Stimulated activated CD4-positive, alpha-beta T cell treated with anti-CD3 and anti-CD28 coated beads, TNF-alpha, amount 100 ng/mL, for 48 hours (primary cell): ENCODE measurements at regions not wholly inside any gene's neighbourhood (a gene's known extent, or its start where the extent isn't known, plus 50 kb on each side); places are given as distances from the start of the nearest gene placed in this dataset.

Experiments
- DNase-seq, 3 donors: peaks; one replicate each; pipeline ENCODE4 v3.0.0-alpha.2; 2020; ENCODE audit warnings: low read depth in 3 of 3

DNA sequence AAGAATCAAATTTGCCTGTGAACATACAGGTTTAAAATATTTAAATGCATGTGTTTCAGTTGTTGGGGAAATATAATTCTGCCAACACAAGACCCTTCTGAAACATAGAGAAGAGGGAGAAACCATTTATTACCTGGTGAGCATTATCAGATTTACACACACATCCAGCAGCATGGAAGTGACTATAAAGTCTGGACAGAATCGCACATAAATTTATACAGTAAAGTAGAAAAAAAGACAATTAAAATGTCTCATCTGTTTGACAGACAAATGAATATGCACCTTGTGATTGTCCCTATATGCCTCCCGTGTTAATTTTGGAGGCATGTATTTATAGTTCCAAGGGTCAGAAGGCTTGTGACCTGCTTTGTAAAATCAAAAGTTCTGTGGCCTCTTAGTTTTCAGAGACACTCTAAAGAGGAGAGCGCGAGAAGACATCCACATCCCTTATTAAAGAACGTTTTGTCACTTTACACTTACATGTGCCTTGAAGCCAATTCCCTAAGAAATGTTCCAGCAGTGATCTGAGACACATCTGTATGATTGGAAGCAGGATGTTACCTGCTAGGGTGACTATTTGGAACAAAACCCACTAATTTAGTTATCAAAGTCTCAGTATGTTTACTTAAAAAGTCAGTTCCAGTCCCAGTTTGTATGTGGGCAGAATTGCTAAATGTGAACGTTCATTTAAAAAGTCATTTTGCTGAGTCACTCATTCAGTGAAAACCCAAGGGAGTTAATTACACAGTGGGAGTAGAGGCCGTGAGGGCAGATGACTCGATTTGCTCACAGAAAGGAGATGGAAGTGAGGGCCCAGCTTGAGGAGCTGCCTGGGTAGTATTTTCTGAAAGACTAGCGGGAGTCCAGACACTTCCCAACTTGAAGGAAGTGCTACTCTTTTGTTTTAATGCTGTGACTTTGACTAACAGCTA, 527.6 kb upstream of the MEX3C start:
- DNase-seq: no peak

- no peak for DNase-seq
Observed at GRCh38 chr18:51726614-51727013, 529.1 kb upstream of the MEX3C start.

GRCh38 chr18:51727780-51728179, 530.3 kb upstream of the MEX3C start:
- no peak for DNase-seq

DNA sequence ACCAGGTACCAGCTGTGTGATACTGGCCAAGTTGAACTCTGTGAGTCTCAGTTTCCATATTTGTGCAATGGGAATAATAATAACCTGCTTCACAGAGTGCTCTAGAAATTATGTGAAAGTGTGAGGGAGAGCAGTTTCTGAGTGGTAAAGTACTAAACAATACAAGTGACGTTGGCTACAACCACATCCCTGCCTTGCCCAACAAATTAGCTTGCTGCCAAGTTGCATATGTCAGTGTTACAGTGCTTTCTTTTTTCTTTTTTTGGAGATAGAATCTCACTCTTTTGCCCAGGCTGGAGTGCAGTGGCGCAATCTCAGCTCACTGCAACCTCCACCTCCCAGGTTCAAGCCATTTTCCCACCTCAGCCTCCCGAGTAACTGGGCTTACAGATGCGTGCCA, 533.6 kb upstream of the MEX3C start:
- DNase-seq: no peak

DNA sequence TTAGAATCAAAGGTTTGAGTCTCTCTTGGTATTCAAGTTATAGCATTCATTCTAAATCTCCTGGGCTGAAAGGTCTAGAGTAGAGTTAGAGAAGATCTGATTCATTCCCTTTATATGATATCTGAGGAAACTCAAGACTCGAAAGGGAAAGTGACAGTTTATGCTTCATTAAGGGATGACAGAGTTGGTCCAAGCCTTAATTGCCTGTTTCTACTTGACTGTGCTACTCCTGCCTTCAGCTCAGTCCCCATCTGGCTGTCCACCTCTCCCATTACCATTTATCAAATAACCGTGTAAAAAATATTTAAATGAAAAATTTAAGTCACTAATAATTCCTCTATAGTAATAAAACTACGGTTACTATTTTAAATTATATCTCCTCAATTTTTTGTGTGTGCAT, 537.1 kb upstream of the MEX3C start:
- DNase-seq: no peak

GRCh38 chr18:51739044-51739666, 541.7 kb upstream of the MEX3C start:
- no peak for DNase-seq

DNA sequence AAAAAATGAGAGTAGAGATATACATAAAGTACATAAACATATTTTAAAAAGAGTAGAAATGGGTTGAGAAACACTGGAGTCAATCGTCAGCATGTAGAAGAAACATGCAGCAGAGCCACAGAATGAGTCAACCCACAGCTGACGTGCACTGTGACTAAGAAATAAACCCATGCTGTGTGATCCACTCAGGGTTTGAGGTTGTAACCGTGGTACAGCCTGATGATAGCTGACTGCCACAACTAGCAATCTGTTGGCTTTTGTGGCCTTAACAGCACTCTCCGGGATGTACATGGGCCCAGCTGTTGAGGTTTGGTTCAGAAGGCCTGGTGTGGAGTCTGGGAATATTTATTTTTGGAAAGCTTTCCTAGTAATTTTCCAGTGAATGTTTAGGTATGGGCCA, 554.4 kb upstream of the MEX3C start:
- DNase-seq: no peak

DNA sequence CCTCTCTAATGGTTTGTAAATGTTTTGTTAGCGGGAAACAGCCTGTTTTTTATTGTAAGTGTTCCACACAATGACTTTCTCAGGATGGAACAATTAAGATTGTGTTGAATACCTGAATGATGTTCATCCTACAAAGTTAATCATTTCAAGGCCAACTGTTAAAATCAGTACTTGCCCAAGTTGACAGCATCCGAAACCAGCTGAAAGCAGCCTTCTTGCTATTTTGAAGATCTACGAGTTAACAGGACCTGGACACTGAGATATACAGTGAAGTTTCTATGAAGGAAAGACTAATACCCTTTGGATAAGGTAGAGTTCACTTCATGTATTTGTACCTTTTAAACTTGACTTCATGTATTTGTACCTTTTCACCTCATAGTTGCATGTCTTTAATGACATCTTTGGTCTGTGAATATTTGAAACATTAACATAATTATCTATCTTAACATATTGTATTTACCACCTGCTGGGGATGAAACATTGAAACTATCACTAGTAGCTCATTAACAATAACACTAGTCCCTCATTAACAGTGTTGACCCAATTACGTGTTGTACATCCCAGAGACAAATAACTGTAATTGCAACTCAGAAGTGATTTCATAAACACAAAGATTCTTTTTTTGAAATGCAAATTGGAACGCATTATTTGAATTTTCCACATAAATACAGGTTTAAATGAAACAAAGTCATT, 556.0 kb upstream of the MEX3C start:
- DNase-seq: no peak

- no peak for DNase-seq
Observed at GRCh38 chr18:51754566-51754965, 557.1 kb upstream of the MEX3C start.

- DNase-seq: no peak
Observed at GRCh38 chr18:51757255-51757924, 559.9 kb upstream of the MEX3C start.

DNA sequence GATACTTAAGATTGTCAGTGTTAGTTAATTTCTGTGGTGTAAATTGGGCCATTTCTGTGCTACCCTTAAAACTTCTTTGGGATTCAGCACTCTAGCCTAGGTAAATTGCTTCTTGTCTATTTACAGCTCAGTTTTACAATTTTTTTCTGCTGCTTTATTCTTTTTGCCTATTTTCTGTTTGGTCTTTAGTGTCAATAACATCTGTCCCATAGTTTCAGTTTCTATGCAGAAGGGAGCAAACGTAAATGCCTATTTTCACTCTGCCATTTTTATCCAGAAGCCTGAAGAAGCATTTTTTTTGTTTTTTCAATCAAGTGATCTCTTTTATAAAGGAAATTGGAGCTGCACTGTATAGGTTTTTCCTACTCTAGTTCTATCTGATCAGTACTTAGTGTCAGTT, 564.9 kb upstream of the MEX3C start:
- DNase-seq: no peak

DNA sequence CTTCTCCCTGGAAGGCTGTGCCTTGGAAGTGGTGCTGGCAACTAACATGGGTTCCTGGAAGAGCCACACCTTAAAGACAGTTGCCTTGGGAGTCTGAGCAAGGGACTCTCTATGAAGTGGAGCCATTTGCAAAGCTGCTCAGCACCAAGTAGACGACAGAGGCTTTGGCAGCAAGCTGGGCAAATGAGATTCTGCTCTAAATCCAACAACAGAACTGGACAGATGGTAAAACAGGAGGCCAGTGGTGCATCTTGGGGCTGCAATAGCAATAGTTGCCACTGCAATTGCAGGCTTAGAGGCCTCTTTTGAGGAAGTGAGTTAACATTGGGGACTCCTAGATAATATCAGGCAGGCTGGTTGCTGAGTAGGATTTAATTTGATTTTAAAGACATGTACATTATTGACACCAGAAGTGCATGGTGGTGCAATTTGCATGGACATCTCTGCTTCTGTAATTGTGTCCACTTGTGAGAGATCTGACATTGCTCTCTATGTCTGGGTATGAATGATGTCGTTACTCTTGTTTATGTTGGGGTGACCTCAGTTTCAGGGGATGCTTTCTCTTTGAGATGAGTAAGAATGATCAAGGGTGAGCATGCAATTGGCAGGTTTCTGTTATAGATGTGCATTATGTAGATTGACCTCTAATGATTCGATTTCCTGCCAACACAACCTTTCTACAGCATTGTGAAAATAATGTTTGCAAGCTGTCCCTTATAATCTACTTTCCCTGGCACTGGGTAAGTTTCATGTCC, 568.3 kb upstream of the MEX3C start:
- DNase-seq: no peak

DNA sequence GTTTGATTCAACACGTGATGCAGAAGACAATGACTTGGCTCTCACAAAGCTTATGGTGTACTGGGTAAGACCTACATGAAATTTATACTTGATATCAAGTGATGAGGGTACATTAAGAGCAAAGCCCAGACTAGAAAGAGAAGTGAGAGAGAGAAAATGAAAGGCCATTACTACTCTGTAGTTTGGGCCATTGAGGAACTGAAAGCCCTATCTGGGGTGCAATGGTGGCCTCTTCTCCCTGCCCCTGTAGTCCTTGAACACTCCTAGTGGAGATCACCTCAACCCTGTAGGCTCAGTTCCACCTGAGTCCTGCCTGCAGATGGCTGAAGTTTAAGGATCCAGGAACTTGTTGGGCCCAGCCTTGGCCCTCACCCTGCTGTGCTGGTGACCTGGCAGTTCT, 569.8 kb upstream of the MEX3C start:
- no peak for DNase-seq

DNA sequence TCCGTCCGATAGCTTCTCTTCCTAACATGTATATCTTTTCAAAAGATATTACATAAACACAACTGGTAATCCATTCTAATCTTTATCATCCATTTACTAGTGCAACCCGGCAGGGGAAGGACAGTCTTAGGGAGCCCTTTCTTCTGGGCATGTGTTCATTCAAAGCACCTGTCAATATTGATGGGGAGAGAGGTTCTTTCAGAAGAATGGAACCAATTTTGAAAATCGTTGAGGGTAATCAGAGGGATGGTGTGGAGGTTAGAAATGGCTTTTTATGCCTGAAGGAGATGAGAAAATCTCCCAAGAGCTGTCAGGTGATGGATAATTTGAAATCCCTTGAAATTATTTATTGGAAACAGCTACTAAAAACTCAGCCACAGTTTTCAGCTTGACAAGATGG, 561.9 kb upstream of the DCC start:
- no peak for DNase-seq

GRCh38 chr18:51789871-51790270, 550.1 kb upstream of the DCC start:
- DNase-seq: no peak

DNA sequence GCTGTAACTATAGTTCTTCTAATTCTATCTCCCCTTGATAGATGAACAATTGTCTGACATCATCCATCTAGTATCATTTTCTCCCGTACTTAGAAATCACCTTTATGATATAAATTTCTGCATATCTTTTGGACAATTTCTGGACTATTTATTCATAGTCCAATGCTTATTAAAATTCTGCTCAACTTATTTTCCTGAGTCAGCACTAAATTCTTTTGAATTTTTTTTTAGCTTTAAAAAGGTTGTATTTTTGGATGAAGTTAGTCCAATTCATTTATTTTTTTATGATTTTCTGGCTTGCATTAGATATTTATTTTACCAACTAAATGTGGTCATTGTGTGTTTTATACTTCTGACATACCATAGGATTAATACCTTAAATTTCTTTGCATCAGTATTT, 538.5 kb upstream of the DCC start:
- DNase-seq: no peak

- DNase-seq: no peak
Observed at GRCh38 chr18:51802569-51803428, 537.2 kb upstream of the DCC start.

GRCh38 chr18:51807336-51807735, 532.7 kb upstream of the DCC start:
- DNase-seq: no peak

DNA sequence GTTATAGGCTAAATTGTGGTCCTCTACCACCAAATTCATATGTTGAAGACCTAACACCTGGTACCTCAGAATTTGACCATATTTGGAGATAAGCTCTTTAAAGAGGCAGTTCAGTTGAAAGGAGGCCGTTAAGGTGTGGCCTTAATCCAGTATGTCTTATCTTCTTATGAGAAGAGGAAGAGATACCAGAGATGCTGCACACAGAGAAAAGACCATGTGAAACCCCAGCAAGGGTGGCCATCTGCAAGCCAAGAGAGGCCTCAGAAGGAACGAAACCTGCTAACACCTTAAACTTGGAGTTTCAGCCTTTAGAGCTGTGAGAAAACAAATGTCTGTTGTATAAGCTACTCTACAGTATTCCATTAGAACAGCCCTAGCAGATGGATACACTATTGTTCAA, 528.1 kb upstream of the DCC start:
- no peak for DNase-seq

- no peak for DNase-seq
Observed at GRCh38 chr18:51813740-51814139, 526.3 kb upstream of the DCC start.

GRCh38 chr18:51821610-51822009, 518.4 kb upstream of the DCC start:
- DNase-seq: no peak
